Kidney (tissue), 13 donors: ENCODE measurements at regions not wholly inside any gene's neighbourhood (a gene's known extent, or its start where the extent isn't known, plus 50 kb on each side); places are given as distances from the start of the nearest gene placed in this dataset.

Source experiments
- DNase-seq, 5 donors: peaks; one replicate each; pipeline ENCODE4 v3.0.0-alpha.2; 2013 to 2020
- FAIRE-seq: peaks from 2 replicates; lab custom pipeline; 2012; peaks lifted over from hg19 to GRCh38; lab: Jason Lieb, UNC
- H3K27ac ChIP-seq, 2 donors: one replicate each; pipeline ENCODE4 v1.7.0; 2013; ENCODE audit warnings: low read depth in 2 of 2, low read length in 2 of 2, inconsistent platforms in 1 of 2
- H3K27me3 ChIP-seq: one replicate; pipeline ENCODE4 v1.7.1; 2013; ENCODE audit warnings: low read length, inconsistent platforms; ENCODE audit not compliant: control insufficient read depth, insufficient read depth
- H3K36me3 ChIP-seq, 3 donors: one replicate each; pipeline versions ENCODE4 v1.7.0 to v1.7.1; 2013; ENCODE audit warnings: low read length in 3 of 3, control low read depth in 1 of 3, inconsistent platforms in 1 of 3; ENCODE audit not compliant: insufficient read depth in 3 of 3, control insufficient read depth in 2 of 3
- H3K4me1 ChIP-seq, 3 donors: one replicate each; pipeline versions ENCODE4 v1.7.0 to v1.7.1; 2013; ENCODE audit warnings: low read length in 3 of 3, inconsistent platforms in 1 of 3, low read depth in 1 of 3; ENCODE audit not compliant: control insufficient read depth in 2 of 3, insufficient read depth in 2 of 3
- H3K4me3 ChIP-seq, 3 donors: one replicate each; pipeline versions ENCODE4 v1.7.0 to v1.8.1; 2013; ENCODE audit warnings: low read length in 3 of 3, control low read depth in 1 of 3, inconsistent platforms in 1 of 3
- H3K9ac ChIP-seq, 3 donors: one replicate each; pipeline versions ENCODE4 v1.7.0 to v1.7.1; 2013; ENCODE audit warnings: low read length in 3 of 3, control low read depth in 1 of 3, inconsistent platforms in 1 of 3
- H3K9me3 ChIP-seq, 3 donors: one replicate each; pipeline versions ENCODE4 v1.7.0 to v1.7.1; 2013; ENCODE audit warnings: low read length in 3 of 3, control low read depth in 1 of 3, inconsistent platforms in 1 of 3; ENCODE audit not compliant: control insufficient read depth in 2 of 3, insufficient read depth in 1 of 3
- CTCF ChIP-seq: IDR thresholded peaks from 3 replicates; pipeline ENCODE4 v1.5.1; 2012; ENCODE audit warnings: mild to moderate bottlenecking, moderate library complexity, borderline replicate concordance; ENCODE audit not compliant: insufficient read depth; ENCODE audit errors: extremely low read depth
- intact Hi-C: fragments of 100-400 bp; cut with DNase I; formaldehyde crosslinking; loops from one replicate; pipeline ENCODE4 v1.11.1; 2022
- donor health status: control.
- donor health status: control.
- donor health status: control.
- donor health status: control.
- donor health status: control.
- donor health status: DM: yes; HTN: yes; CAD: no.
- donor health status: Normal renal cell carcinoma (clear cell type).

- Histone ChIP-seq H3K9me3 (no peaks in the 10 kb centered on the region), H3K4me1 (no peaks in the 10 kb centered on the region), H3K27me3 (no peaks in the 10 kb centered on the region), H3K27ac (no peak overlapping the region), H3K4me3 (no peak overlapping the region), H3K36me3 (no peaks in the 10 kb centered on the region), H3K9ac (no peak overlapping the region)
- TF ChIP-seq CTCF = no peak
- intact Hi-C loops = no loop called here
- no peak for DNase-seq
- FAIRE-seq = no peak
Observed at GRCh38 chr4:79224777-79225104, 101.1 kb downstream of the NAA11 start.

GRCh38 chr4:79223993-79224776 is 101.7 kb downstream of the NAA11 start:
- no peak overlapping the region for H3K9ac ChIP-seq
- no peak overlapping the region for H3K4me3 ChIP-seq
- no peaks in the 10 kb centered on the region for H3K27me3 ChIP-seq
- intact Hi-C loops = no loop called here
- no peaks in the 10 kb centered on the region for H3K36me3 ChIP-seq
- no peak for TF ChIP-seq CTCF
- no peaks in the 10 kb centered on the region for H3K4me1 ChIP-seq
- H3K9me3 ChIP-seq = no peaks in the 10 kb centered on the region
- DNase-seq (no peak), FAIRE-seq (no peak)
- no peak overlapping the region for H3K27ac ChIP-seq

GRCh38 chr4:79217025-79217424 is 108.8 kb downstream of the NAA11 start:
- FAIRE-seq (no peak), DNase-seq (no peak)
- intact Hi-C loops = no loop called here
- Histone ChIP-seq H3K27me3 (no peaks in the 10 kb centered on the region), H3K9ac (no peak overlapping the region), H3K9me3 (no peaks in the 10 kb centered on the region), H3K36me3 (no peaks in the 10 kb centered on the region), H3K4me3 (no peak overlapping the region), H3K27ac (no peak overlapping the region), H3K4me1 (no peaks in the 10 kb centered on the region)
- no peak for TF ChIP-seq CTCF

- Histone ChIP-seq H3K9me3 (no peaks in the 10 kb centered on the region), H3K4me3 (no peak overlapping the region), H3K27me3 (no peaks in the 10 kb centered on the region), H3K9ac (no peak overlapping the region), H3K4me1 (no peaks in the 10 kb centered on the region), H3K27ac (no peak overlapping the region), H3K36me3 (no peaks in the 10 kb centered on the region)
- FAIRE-seq = no peak
- TF ChIP-seq CTCF = no peak
- DNase-seq = no peak
- intact Hi-C loops = no loop called here
Observed at GRCh38 chr4:79213702-79214101, 112.2 kb downstream of the NAA11 start.
